ENCODE measurements at regions not wholly inside any gene's neighbourhood (a gene's known extent, or its start where the extent isn't known, plus 50 kb on each side); places are given as distances from the start of the nearest gene placed in this dataset.

DNA sequence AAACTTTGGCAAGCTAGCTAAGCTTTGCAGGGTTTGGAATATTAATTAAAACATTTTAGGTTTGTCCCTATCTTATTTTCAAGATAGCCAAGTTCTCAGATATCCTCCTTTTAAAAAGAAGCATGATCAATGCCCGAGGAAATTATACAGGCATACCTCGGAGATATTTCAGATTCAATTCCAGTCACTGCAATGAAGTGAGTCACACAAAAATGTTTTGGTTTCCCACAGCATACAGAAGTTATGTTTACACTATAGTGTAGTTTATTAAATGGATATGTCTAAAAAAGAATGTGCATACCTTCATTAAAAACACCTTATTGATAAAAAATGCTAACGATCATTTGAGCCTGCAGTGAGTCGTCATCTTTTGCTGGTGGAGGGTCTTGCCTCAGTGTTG lies 382.9 kb upstream of the NPVF start:
- peaks cover 8% of the 10 kb centered on the region for H3K4me1 ChIP-seq (ENCODE audit: insufficient read depth)
- no peak overlapping the region for H3K4me3 ChIP-seq
- no peak overlapping the region for H3K27ac ChIP-seq
- intact Hi-C loops (cut with DNase I) = no loop called here
- no peaks in the 10 kb centered on the region for H3K9me3 ChIP-seq
- no peak for DNase-seq
- WGBS, 3 donors = 81 to 86% (median 86%) methylated on average over 4 of the region's 4 CpGs
- no peaks in the 10 kb centered on the region for H3K27me3 ChIP-seq
- TF ChIP-seq EP300 (IDR thresholded peaks at IDR 0.05) = no peak
- TF ChIP-seq, protein P1, sequence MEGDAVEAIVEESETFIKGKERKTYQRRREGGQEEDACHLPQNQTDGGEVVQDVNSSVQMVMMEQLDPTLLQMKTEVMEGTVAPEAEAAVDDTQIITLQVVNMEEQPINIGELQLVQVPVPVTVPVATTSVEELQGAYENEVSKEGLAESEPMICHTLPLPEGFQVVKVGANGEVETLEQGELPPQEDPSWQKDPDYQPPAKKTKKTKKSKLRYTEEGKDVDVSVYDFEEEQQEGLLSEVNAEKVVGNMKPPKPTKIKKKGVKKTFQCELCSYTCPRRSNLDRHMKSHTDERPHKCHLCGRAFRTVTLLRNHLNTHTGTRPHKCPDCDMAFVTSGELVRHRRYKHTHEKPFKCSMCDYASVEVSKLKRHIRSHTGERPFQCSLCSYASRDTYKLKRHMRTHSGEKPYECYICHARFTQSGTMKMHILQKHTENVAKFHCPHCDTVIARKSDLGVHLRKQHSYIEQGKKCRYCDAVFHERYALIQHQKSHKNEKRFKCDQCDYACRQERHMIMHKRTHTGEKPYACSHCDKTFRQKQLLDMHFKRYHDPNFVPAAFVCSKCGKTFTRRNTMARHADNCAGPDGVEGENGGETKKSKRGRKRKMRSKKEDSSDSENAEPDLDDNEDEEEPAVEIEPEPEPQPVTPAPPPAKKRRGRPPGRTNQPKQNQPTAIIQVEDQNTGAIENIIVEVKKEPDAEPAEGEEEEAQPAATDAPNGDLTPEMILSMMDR (IDR thresholded peaks at IDR 0.05) = no peak
- no peak for TF ChIP-seq POLR2A (IDR thresholded peaks at IDR 0.05)
- no peaks in the 10 kb centered on the region for H3K36me3 ChIP-seq

DNA sequence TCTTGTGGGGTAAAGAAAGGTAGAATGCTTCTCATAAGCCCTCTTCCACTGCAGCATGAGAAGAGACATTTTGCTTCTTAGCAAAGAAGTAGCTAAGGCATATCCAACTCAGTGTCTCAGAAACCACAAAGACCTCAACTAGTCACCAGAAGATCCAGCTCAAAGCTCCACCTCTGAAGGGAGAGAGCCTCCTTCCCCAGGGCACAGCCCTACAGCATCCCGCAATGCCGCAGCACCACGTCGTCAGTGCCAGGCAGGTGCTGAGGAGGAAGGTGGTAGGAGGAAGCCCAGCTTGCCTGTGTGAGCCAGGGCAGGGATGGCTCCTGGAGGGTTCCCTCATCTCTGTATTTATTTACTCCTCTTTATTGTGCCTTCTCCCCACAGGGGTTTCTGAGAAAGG lies 385.6 kb upstream of the NPVF start:
- H3K27ac ChIP-seq = no peak overlapping the region

GRCh38 chr7:25614415-25614814 lies 386.1 kb upstream of the NPVF start:
- H3K9me3 ChIP-seq = no peaks in the 10 kb centered on the region
- no peak overlapping the region for H3K4me3 ChIP-seq
- H3K4me1 ChIP-seq (ENCODE audit: insufficient read depth) = peaks cover 8% of the 10 kb centered on the region
- 59 to 69% (median 59%) methylated on average over 3 of the region's 3 CpGs for WGBS, 3 donors
- H3K36me3 ChIP-seq = no peaks in the 10 kb centered on the region
- no peak for DNase-seq
- H3K27ac ChIP-seq = no peak overlapping the region
- intact Hi-C loops (cut with DNase I) = no loop called here
- TF ChIP-seq POLR2A (IDR thresholded peaks at IDR 0.05) (no peak), EP300 (IDR thresholded peaks at IDR 0.05) (no peak)
- TF ChIP-seq, protein P1 (IDR thresholded peaks at IDR 0.05) = no peak
- H3K27me3 ChIP-seq = no peaks in the 10 kb centered on the region

More for the DNA sequence above, 385.6 kb upstream of the NPVF start:
- Histone ChIP-seq H3K4me1 (ENCODE audit: insufficient read depth) (peaks cover 8% of the 10 kb centered on the region), H3K27me3 (no peaks in the 10 kb centered on the region), H3K9me3 (no peaks in the 10 kb centered on the region), H3K36me3 (no peaks in the 10 kb centered on the region), H3K4me3 (no peak overlapping the region)
- TF ChIP-seq EP300 (IDR thresholded peaks at IDR 0.05) (no peak), POLR2A (IDR thresholded peaks at IDR 0.05) (no peak)
- TF ChIP-seq, protein P1 (IDR thresholded peaks at IDR 0.05) = no peak
- no peak for DNase-seq
- intact Hi-C loops (cut with DNase I) = no loop called here
- 95 to 100% (median 99%) methylated on average over 4 of the region's 4 CpGs for WGBS, 3 donors

GRCh38 chr7:25615003-25615402 lies 386.7 kb upstream of the NPVF start:
- no peak for DNase-seq
- TF ChIP-seq EP300 (IDR thresholded peaks at IDR 0.05) (no peak), POLR2A (IDR thresholded peaks at IDR 0.05) (no peak)
- TF ChIP-seq, protein P1 (IDR thresholded peaks at IDR 0.05) = no peak
- intact Hi-C loops (cut with DNase I) = no loop called here

More at GRCh38 chr7:25615003-25615402, 386.7 kb upstream of the NPVF start:
- no peak overlapping the region for H3K27ac ChIP-seq
- H3K36me3 ChIP-seq = no peaks in the 10 kb centered on the region
- H3K9me3 ChIP-seq = no peaks in the 10 kb centered on the region
- no peak overlapping the region for H3K4me3 ChIP-seq
- H3K27me3 ChIP-seq = no peaks in the 10 kb centered on the region
- 6 to 16% (median 14%) methylated on average over 4 of the region's 4 CpGs for WGBS, 3 donors
- H3K4me1 ChIP-seq (ENCODE audit: insufficient read depth) = peaks cover 8% of the 10 kb centered on the region
